HG03378 (cell line): ENCODE measurements at regions not wholly inside any gene's neighbourhood (a gene's known extent, or its start where the extent isn't known, plus 50 kb on each side); places are given as distances from the start of the nearest gene placed in this dataset.
A peak's percentile ranks its signal among the peaks of the same experiment; 100 is the strongest.

Experiments used
- ATAC-seq: cut with Tn5 transposase; IDR thresholded peaks from one replicate; pipeline ENCODE4 v1.9.1; 2021; ENCODE audit warnings: mild to moderate bottlenecking, moderate library complexity; ENCODE audit not compliant: unreplicated experiment

- ATAC-seq = no peak
Observed at GRCh38 chr14:89613260-89614008, 196.4 kb upstream of the FOXN3 start.

- no peak for ATAC-seq
Observed at GRCh38 chr14:89609500-89610100, 192.6 kb upstream of the FOXN3 start.

- no peak for ATAC-seq
Observed at GRCh38 chr14:89607453-89607852, 190.4 kb upstream of the FOXN3 start.

GRCh38 chr14:89603938-89604480, 187.0 kb upstream of the FOXN3 start:
- no peak for ATAC-seq

- no peak for ATAC-seq
Observed at GRCh38 chr14:89600950-89601826, 184.2 kb upstream of the FOXN3 start.

- ATAC-seq = no peak
Observed at GRCh38 chr14:89600029-89600428, 183.0 kb upstream of the FOXN3 start.

GRCh38 chr14:89598548-89599186, 181.6 kb upstream of the FOXN3 start:
- ATAC-seq = no peak

GRCh38 chr14:89592961-89593360, 175.9 kb upstream of the FOXN3 start:
- ATAC-seq = no peak

- peak; percentile 62 for ATAC-seq
Observed at GRCh38 chr14:89589400-89590118, 172.5 kb upstream of the FOXN3 start.

- ATAC-seq = no peak
Observed at GRCh38 chr14:89588840-89589296, 171.8 kb upstream of the FOXN3 start.

- ATAC-seq = no peak
Observed at GRCh38 chr14:89588016-89588415, 171.0 kb upstream of the FOXN3 start.

GRCh38 chr14:89587136-89587420, 170.0 kb upstream of the FOXN3 start:
- ATAC-seq = no peak

GRCh38 chr14:89586258-89587135, 169.5 kb upstream of the FOXN3 start:
- ATAC-seq = no peak

GRCh38 chr14:89578156-89578555, 161.1 kb upstream of the FOXN3 start:
- ATAC-seq = no peak

GRCh38 chr14:89576960-89577359, 159.9 kb upstream of the FOXN3 start:
- ATAC-seq = no peak

- ATAC-seq = no peak
Observed at GRCh38 chr14:89576145-89576927, 159.3 kb upstream of the FOXN3 start.

- no peak for ATAC-seq
Observed at GRCh38 chr14:89575386-89576061, 158.5 kb upstream of the FOXN3 start.

GRCh38 chr14:89574420-89574819, 157.4 kb upstream of the FOXN3 start:
- no peak for ATAC-seq
